Left ventricle myocardium inferior (tissue), 1 donor: ENCODE measurements at regions not wholly inside any gene's neighbourhood (a gene's known extent, or its start where the extent isn't known, plus 50 kb on each side); places are given as distances from the start of the nearest gene placed in this dataset.

Experiments used
- DNase-seq: peaks from one replicate; pipeline ENCODE4 v3.0.0-alpha.2; 2020
- H3K27ac ChIP-seq: fragments of 200-600 bp; replicated peaks from 2 replicates; pipeline ENCODE4 v1.8.0; 2021
- H3K27me3 ChIP-seq: fragments of 200-600 bp; 2 replicates; pipeline ENCODE4 v1.8.0; 2021; ENCODE audit warnings: low read depth
- H3K36me3 ChIP-seq: fragments of 200-600 bp; 2 replicates; pipeline ENCODE4 v1.8.0; 2021
- H3K4me1 ChIP-seq: fragments of 200-600 bp; 2 replicates; pipeline ENCODE4 v1.8.0; 2021
- H3K4me3 ChIP-seq: fragments of 200-600 bp; 2 replicates; pipeline ENCODE4 v1.8.0; 2021; ENCODE audit warnings: mild to moderate bottlenecking, moderate library complexity
- H3K9me3 ChIP-seq: fragments of 200-600 bp; replicated peaks from 2 replicates; pipeline ENCODE4 v1.8.0; 2021
- intact Hi-C: fragments of 100-400 bp; cut with micrococcal nuclease; formaldehyde crosslinking; loops from one replicate; pipeline ENCODE4 v1.11.0; 2022
- TF ChIP-seq, protein P1 (sequence below): fragments of 200-600 bp; IDR thresholded peaks from 2 replicates; pipeline ENCODE4 v1.8.0; 2021; ENCODE audit warnings: antibody characterized with exemption, mild to moderate bottlenecking, borderline replicate concordance
- donor health status: DM: no; HTN: yes; CAD: no; lungs with severe emphysema.

DNA sequence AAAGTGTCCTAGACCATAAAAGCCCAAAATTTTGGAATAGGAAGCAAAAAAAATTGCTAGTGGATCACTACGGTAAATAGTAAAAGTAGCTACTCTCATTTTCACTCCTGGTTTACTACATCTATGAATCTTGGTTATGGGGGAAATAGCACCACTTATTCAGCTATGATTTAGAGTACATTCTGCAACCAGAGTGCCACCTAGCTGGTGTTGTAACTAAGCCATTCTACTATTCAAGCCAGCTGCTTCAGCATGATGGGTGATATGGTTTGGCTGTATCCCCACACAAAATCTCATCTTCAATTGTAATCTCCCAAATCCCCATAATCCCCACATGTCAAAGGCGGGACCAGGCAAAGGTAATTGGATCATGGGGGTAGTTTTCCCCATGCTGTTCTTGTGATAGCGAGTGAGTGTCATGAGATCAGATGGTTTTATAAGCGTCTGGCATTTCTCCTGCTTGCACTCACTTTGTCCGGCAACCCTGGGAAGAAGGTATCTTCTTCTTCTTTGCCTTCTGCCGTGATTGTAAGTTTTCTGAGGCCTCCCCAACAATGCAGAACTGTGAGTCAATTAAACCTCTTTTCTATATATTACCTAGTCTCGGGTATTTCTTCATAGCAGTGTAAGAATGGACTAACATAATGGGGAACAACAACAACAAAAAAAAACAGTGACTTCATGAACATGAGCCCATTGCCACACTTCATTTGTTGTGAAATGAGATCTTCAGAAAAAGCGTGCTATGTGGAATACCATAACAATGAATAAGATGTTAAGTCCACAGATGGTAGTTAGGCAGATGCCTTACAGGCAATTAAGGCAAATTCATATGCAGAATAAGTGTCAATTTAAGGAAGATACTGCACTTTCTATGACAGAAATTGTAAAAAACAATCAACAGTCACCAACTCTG lies 280.1 kb downstream of the PABPC4L start:
- no peak for DNase-seq
- Histone ChIP-seq H3K27ac (no peak overlapping the region), H3K27me3 (no peaks in the 10 kb centered on the region), H3K9me3 (peaks cover 13% of the 10 kb centered on the region), H3K4me3 (no peak overlapping the region), H3K4me1 (no peaks in the 10 kb centered on the region), H3K36me3 (no peaks in the 10 kb centered on the region)
- intact Hi-C loops: no loop called here
- TF ChIP-seq, protein P1, sequence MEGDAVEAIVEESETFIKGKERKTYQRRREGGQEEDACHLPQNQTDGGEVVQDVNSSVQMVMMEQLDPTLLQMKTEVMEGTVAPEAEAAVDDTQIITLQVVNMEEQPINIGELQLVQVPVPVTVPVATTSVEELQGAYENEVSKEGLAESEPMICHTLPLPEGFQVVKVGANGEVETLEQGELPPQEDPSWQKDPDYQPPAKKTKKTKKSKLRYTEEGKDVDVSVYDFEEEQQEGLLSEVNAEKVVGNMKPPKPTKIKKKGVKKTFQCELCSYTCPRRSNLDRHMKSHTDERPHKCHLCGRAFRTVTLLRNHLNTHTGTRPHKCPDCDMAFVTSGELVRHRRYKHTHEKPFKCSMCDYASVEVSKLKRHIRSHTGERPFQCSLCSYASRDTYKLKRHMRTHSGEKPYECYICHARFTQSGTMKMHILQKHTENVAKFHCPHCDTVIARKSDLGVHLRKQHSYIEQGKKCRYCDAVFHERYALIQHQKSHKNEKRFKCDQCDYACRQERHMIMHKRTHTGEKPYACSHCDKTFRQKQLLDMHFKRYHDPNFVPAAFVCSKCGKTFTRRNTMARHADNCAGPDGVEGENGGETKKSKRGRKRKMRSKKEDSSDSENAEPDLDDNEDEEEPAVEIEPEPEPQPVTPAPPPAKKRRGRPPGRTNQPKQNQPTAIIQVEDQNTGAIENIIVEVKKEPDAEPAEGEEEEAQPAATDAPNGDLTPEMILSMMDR: no peak

DNA sequence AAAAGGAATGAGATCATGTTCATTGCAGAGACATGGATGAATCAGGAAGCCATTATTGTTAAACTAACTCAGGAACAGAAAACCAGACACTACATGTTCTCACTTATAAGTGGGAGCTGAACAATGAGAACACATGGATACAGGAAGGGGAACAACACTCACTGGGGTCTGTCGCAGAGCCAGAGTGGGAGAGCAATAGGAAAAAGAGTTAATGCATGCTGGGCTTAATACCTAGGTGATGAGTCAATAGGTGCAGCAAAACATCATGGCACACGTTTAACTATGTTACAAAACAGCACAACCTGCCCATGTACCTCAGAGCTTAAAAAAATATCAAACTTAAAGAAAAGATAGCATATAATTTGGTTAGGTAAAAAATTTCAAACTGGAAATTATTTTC lies 281.4 kb downstream of the PABPC4L start:
- TF ChIP-seq, protein P1: no peak
- intact Hi-C loops: no loop called here

DNA sequence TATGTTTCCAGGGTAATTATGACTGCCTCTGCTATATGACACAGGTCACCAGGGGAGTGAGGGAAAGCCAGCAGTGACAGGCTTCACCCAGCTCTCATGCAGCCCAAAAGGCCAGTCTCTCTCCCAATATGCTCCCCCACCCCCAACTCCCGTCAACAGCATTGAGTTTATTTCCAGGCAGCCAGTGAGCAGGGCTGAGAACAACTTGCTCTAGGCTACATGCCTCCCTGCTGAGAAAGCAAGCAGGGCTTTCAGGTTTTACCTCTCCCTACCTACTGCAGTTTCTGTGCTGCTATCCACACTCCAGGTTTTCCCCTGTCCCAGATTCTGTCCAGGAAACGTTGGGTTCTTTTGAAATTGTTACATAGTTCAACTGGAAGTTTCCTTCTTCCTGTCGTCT lies 291.4 kb downstream of the PABPC4L start:
- Histone ChIP-seq H3K36me3 (no peaks in the 10 kb centered on the region), H3K9me3 (peaks cover 32% of the 10 kb centered on the region), H3K27me3 (no peaks in the 10 kb centered on the region), H3K4me3 (no peak overlapping the region), H3K4me1 (no peaks in the 10 kb centered on the region), H3K27ac (no peak overlapping the region)
- TF ChIP-seq, protein P1: no peak
- intact Hi-C loops: no loop called here
- no peak for DNase-seq

More for the DNA sequence above, 281.4 kb downstream of the PABPC4L start:
- Histone ChIP-seq H3K4me3 (no peak overlapping the region), H3K27ac (no peak overlapping the region), H3K36me3 (no peaks in the 10 kb centered on the region), H3K4me1 (no peaks in the 10 kb centered on the region), H3K9me3 (peaks cover 18% of the 10 kb centered on the region), H3K27me3 (no peaks in the 10 kb centered on the region)
- no peak for DNase-seq

DNA sequence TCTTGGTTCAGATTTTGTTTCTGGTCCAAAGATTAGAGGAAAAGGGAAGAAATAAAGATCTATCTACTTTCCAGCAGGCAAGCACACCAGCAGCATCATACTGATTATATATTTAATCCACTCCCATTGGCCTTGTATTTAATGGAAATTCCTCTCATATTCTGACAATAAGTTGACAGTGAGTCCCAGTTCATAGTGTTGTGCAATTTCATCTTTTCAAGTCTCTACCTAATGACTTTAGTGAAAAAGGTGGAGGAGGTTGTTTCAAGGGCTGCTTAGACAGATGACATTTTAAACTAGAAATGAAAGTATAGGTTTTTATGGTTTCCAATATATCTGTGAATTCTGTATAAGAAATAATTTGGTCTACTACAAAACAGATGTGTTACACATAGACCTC lies 298.6 kb downstream of the PABPC4L start:
- no peak overlapping the region for H3K27ac ChIP-seq
- H3K36me3 ChIP-seq: no peaks in the 10 kb centered on the region
- TF ChIP-seq, protein P1: no peak
- intact Hi-C loops: no loop called here
- no peaks in the 10 kb centered on the region for H3K27me3 ChIP-seq
- peaks cover 17% of the 10 kb centered on the region for H3K9me3 ChIP-seq
- DNase-seq: no peak
- H3K4me1 ChIP-seq: no peaks in the 10 kb centered on the region
- H3K4me3 ChIP-seq: no peak overlapping the region

DNA sequence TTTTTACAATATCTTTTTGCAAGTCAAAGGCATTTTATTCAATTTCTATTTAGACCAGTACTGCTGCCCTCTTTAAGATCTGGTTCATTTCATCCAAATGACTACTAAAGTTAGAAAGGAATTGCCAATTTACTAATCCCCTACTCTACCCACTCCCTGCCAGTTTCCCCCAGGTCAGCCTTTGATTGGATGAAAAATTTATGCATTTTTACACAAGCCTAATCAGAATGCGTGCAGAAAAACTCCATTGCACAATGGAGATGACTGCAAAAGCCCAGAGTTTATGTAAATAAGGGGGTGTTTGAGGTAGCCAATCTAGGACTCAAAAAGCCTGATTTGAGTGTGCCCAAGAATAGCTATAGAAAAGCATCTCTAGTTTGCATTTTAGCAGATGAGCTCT lies 310.6 kb downstream of the PABPC4L start:
- Histone ChIP-seq H3K9me3 (no peaks in the 10 kb centered on the region), H3K4me1 (no peaks in the 10 kb centered on the region), H3K36me3 (no peaks in the 10 kb centered on the region), H3K27me3 (no peaks in the 10 kb centered on the region), H3K27ac (no peak overlapping the region), H3K4me3 (no peak overlapping the region)
- DNase-seq: no peak
- TF ChIP-seq, protein P1: no peak
- intact Hi-C loops: no loop called here
